Islet of Langerhans (tissue), 1 donor: ENCODE measurements at regions not wholly inside any gene's neighbourhood (a gene's known extent, or its start where the extent isn't known, plus 50 kb on each side); places are given as distances from the start of the nearest gene placed in this dataset.
A peak's percentile ranks its signal among the peaks of the same experiment; 100 is the strongest.

Experiments
- FAIRE-seq: peaks from one replicate; lab custom pipeline; 2011; peaks lifted over from hg19 to GRCh38; lab: Jason Lieb, UNC

- FAIRE-seq = no peak
Observed at GRCh38 chr11:113579292-113579940, 104.2 kb upstream of the DRD2 start.

DNA sequence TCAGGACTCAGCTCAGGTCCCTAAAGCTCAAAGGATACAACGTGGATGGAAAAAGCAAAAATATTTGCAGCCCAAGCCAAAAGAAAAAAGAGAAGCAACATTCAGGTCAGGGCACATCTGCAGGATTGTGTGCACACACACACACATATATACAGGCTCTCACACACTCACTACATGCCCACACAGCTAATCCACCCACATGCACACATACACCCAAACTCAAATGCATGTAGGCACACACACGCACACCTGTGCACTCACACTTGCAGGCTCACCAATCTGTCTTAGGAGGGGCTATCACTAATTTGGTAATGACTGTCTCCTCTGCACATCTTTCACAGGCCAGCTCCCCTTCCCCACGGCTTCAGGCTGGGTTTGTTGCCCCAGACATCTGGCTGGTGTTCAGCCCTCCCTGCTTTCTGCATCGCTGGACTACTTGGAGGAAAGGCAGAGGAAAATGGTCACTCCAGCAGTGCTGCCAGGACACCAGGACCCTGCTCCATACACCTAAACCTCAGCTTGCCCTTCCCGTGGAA, 103.6 kb upstream of the DRD2 start:
- FAIRE-seq = no peak

DNA sequence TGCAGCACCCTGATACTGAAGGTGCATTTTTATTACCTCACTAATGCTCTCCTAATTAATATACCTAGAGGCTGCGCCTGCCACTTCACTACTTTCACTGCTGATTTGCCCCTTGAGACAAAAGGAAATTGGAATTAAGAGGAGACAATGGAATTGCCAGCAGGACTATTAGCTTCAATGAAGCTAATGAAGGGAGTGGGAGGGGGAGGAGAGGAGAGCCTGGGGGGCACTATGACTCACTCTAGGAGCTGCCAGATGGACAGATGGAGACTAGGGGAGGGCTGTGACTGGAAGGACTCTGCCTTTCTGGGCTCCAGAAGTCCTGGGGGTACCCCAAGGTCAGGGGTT, 102.8 kb upstream of the DRD2 start:
- no peak for FAIRE-seq

DNA sequence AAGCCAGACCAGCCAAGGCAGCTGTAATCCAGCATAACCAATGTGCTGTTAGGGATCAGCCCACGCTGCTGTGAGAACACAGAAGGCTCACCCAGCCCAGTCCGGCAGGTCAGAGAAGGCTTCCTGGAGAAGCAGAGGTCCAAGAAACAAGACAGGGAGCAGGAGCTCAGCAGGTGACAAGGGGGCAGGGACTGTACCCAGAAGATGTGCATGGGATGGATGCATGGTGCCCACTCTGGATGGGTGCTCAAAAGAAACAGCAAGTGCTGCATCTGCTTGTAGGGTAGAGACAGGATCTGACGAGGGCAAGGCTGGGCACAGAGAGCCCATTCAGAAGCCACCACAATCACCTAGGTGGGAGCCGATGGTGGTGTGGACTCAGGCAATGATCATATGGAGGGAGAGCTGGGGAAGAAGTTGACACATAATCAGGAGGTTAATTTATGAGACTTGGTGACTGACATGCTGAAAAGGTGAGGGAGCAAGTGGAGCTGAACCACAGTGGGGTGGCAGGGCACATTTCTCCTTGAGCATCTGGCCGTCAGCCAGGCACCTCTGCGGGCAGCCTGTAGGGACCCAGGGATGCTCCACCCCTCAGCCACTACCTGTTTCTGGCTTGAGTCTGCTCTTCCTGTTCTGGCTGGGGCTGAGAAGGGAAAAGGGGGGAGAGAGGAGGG, 102.3 kb upstream of the DRD2 start:
- FAIRE-seq = no peak

DNA sequence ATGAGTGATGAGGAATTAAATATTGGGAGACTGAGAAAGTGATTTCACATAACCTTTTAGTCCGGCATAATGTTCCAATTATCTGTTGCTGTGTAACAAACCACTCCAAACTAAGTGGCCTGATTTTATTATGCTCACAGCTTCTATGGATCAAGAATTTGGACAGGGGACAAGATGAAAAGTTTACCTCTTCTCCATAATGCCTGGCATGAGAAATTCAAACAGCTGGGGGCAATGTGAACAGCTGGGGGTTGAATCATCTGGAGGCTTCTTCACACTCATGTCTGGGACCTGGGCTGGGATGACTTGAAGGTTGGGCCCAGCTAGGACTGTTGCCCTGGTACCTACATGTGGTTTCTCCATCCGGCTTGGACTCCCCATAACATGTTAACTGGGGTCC, 99.4 kb upstream of the DRD2 start:
- FAIRE-seq = peak; percentile 68

- FAIRE-seq = no peak
Observed at GRCh38 chr11:113574171-113574570, 99.0 kb upstream of the DRD2 start.

- no peak for FAIRE-seq
Observed at GRCh38 chr11:113572136-113572735, 97.0 kb upstream of the DRD2 start.

- FAIRE-seq = no peak
Observed at GRCh38 chr11:113571531-113571930, 96.3 kb upstream of the DRD2 start.

GRCh38 chr11:113570906-113571305, 95.7 kb upstream of the DRD2 start:
- no peak for FAIRE-seq

- no peak for FAIRE-seq
Observed at GRCh38 chr11:113569391-113569790, 94.2 kb upstream of the DRD2 start.

GRCh38 chr11:113568566-113568965, 93.4 kb upstream of the DRD2 start:
- no peak for FAIRE-seq

DNA sequence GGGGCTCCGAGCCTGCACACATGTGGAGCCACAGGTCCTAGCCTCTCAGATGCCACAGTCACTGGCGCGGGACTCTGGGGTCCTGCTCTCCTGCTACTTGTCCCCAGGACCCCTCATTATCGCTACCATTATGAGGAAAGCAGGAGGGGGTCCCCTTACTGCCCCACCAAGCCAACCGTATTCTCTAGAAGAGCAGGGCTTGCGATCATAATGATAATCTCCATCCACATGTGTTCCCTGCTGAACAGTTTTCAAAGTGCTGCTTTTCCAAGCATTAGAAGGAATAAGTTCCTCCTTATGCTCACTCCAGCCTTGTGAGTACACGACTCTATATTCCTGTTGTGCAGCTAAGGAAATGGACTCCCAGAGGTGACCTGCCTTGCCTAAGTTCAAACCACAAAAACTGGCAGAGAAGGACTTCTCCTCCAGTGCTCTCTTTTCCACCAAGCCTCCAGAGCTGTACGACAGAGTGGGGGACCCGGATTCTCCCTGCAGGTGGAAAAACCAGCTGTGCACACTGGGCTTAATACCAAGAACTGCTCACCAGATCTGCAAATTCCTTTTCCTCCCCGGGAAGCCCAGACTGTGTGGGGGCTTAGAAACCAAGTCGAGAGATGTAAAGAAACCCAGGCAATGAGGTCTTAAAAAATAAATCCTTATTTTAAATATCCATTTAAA, 92.8 kb upstream of the DRD2 start:
- no peak for FAIRE-seq

- FAIRE-seq = no peak
Observed at GRCh38 chr11:113567097-113567496, 91.9 kb upstream of the DRD2 start.

DNA sequence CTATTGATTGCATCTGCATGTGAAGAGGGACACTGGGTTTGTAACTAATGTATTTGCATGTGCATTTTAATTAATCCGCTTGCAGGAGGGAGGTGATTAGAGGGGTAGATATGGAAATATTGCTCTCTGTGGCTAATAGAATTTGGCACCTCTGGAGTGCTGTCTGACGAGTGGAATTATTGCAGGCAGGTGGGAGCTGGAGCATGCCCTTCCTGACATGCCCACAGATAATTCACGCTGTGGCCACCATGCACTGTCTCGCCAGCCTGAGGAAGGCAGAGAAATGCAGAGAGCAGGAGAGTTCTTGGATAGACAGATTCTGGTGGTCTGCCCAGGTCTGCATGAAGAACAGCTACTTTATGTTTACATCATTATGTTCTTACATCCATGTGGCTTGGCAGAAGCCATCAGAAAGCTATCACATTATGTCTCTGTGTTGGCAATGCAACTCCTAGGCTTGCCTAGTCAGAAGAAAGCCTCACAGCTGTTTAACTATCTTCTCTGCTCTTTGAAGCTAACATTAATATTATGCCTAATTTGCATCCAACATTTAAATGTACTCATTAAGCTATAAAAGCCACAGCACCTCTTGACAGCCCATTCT, 89.4 kb upstream of the DRD2 start:
- no peak for FAIRE-seq

DNA sequence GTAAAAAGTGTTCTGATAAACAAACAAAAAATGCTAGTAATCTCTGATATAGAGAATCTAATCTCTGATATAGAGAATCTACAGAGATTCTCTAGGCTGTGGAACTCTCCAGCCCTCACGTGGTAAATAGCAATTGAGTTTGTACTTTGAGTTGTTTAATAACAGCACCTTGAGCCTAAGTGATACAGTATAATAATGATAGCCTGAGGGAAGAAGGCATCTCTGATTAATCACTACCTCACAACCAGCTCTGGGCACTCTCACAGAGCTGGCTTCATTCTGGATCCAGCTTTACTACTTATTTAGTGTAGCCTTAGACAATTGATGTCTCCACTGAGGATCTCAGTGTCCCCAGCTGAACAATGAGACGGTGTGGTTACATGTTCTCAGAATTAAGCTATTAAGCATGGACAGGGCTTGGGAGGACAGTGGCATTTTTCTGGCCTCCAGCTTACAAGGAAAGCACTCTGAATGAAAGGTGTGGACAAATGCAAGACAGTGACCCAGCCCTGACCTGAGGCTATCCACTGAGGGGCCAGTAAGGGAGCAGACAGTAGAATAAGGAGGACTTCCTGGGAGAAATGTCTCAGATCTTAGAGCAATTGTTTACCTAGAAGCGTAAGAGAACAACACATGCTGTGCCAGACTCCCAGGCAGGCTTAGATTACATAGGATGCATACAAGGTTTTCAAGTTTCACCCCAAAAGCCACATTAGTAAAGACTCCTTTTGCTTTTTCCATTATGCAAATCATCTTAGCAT, 88.7 kb upstream of the DRD2 start:
- no peak for FAIRE-seq

GRCh38 chr11:113562981-113563461, 87.8 kb upstream of the DRD2 start:
- no peak for FAIRE-seq

DNA sequence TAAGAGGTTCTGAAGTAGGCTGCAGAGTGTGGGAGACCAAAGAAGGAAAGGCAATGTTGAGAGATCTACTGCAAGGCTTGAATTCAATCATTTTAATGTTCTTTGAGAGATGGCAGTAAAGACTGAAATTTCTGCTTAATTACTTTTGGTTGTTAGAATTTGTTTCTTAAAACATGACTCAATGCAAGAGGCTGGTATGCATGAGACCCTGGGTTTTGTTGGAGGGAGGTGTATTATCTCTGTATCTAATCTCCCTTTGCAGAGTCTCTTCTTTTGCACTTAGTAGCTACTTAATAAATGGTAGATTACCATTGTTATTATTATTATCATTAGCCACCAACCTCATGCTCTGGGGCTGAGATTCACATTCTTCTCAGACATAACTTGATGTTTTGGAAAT, 87.4 kb upstream of the DRD2 start:
- FAIRE-seq = no peak

DNA sequence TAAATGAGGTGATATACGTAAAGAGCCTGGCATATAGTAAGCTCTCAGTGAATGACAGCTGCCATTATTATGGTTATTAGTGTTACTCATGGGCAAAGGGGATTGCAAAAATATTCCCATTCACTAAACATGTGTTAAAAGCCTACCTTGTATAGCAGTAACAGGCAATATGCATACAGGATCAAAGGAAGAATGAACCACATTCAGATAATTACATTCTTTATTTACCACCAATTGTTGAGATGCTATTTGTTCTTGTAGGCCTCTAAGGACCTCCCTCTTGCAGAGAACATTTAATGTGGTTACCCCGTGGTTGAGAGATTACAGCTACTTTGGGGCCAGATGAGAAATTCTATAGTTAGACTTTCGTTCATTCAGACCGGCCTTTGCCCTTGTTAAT, 82.7 kb upstream of the DRD2 start:
- no peak for FAIRE-seq

- no peak for FAIRE-seq
Observed at GRCh38 chr11:113556036-113556435, 80.8 kb upstream of the DRD2 start.

DNA sequence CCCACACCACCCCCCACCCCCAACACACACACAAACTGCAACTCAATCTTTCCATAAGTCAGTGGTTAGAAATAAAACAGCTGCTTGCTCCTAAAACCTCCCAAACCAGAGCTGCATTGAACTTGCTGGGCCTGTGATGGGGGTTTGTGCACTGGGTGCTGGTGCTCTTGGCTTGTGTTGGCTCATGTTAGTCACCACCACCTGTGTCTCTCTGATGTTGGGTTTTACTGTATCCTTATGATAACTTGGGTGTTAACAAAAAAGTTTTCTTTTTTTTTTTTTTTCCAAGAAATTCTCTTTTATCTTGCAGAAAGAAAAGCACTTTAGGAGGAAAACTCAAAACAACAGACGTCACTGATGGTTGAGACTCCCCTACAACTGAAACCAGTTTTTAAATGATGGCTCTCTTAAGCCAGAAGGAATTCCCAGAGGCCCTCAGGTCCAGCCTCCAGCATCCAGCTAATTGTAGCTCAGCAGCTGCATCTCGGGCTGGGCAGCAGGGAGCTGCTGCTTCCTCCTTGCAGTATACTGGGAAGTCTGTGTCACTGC, 79.9 kb upstream of the DRD2 start:
- FAIRE-seq = no peak

DNA sequence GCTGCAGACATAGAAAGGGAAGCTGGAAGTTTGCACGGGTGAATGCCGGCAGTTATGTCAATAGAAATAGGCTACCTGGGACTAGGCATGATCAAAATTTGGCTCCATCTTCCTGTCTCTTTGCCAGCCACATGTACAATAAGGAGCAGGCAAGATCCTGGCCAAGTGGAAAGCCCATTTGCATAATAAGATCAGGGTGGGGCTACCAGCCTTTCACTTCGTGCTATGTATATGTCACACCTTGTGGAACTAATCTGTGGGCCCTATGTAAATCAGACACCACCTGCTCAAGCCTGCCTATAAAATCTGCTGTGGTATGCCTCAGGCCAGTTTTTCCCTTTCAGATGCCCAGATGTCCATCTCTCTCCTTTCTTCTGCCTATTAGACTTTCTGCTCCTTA, 79.3 kb upstream of the DRD2 start:
- FAIRE-seq = no peak

DNA sequence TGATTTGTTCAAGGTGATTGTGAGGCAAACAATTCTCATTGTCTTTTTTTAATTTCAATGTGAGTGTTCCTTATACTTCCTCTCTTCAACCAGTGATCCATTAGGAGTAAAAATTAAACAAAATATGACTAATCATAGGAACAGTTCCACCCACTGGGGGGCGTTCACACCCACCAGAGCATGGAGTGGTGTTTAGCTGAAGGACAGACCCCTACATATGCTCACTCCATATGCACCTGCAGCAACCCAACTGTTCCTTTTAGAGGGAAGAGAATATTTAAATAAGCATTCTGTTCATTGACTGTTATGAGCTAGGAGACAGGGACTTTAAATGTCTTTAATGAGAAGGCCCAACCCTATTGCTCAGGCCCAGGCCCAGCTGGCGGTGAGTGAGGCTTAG, 78.7 kb upstream of the DRD2 start:
- no peak for FAIRE-seq
